ENCODE measurements at regions not wholly inside any gene's neighbourhood (a gene's known extent, or its start where the extent isn't known, plus 50 kb on each side); places are given as distances from the start of the nearest gene placed in this dataset.

DNA sequence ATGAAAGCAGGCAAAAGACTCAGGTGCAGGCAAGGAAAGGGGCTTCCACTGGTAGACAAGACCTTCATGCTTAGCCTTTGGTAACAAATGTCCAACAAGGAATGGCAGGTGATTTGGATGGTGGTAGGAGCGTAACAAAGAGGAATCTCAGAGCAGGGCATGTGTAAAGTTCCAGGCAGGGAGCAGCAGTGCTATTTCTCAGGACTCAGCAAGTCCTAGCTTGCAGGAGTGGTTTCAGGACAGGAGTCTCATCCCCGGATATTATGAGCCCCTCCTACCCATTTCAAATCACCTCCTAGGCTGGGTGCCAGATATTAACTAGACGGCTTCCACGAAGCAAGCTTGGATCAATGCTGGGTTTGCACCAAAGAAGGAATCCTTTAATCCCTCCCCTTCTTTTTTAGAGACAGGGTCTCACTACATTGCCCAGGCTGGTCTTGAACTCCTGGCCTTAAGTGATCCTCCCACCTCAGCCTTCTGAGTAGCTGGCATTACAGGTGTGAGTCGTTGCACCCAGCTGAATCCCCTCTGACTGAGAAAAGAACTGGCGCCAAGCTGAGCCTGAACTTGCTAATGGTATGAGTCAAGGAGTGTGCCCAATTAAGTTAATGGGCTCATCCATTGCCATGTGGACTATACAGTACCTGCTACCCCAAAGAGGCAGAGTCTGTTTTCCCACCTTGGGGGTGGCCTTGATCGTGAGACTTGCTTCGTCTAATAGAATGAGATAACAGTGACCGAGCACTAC is 190.3 kb downstream of the ARL4C start:
- no peak for DNase-seq (ENCODE audit: low read depth)

GRCh38 chr2:234305846-234306245 is 191.0 kb downstream of the ARL4C start:
- DNase-seq (ENCODE audit: low read depth) = no peak

DNA sequence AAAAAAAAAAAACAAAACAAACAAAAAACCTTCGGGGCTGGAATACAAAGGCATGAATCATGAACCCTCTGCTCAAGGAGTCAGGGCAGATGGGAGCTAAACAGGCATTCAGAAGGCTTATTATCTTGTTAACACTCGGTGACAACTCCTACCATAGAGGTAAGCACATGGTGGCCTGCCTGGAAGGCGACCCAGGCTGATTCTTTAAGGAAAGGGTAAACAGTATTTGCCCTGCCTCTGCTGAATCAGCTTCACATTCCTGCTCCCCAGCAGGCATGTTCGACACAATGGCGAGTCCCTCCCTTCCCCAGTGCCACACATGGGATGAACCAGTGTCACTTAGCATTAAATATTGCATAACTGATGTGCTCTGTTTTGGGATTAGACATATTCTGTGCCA is 191.9 kb downstream of the ARL4C start:
- DNase-seq (ENCODE audit: low read depth) = no peak

DNA sequence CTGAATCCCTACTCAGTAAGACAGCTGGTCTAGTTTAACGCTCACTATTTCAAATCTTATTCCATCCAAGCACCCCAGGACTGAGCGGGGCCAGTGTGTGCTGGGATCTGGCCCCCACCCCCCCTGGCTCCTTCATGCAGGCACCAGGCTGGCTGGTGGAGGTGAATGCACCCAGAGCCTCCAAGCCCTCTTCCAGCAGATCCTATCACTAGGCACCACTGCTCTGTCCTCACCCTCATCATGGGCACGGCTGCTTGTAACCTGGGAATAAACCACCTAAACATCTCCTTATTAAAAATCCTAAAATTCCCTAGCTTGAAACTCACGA is 194.3 kb downstream of the ARL4C start:
- no peak for DNase-seq (ENCODE audit: low read depth)

DNA sequence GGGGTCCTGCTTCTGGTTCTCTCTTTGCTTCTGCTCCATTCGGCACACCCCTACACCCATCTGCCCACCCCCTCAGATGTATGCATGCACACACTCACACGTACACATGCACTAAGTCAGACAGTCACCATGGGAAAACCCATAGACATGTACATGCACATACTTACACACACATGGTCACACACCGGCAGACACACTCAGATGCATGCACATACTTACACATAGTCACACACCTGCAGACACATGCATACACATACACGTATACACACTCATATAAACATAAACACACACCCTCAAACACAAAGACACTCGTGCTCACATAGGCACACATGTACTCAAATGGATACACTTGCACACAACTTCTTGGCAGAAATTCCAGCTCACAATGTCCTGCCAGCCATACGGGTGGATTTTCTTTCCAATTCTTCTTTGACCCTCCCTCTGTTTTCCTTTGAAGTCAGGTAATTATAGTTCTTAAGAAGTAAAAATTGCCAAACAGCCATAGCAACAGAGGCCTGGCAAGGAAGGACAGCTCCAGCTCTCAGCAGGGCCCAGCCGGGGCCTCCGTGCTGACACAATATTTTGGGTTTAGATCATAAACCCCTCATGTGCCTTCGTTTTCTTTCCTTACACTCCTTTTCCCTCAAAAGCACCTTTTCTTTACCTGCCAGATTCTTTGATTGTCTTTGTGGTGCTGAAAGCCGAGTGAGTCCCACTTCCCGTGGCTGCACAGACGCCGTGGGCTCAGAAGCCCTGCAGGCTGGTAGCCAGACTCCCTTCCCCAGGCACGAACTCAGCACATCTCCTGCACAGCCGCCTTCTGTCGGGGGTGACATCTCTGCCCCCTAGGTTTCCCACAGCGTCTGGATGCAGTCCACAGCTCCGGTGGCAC is 195.7 kb downstream of the ARL4C start:
- DNase-seq (ENCODE audit: low read depth) = no peak

GRCh38 chr2:234300391-234300925 is 196.4 kb downstream of the ARL4C start:
- no peak for DNase-seq (ENCODE audit: low read depth)

DNA sequence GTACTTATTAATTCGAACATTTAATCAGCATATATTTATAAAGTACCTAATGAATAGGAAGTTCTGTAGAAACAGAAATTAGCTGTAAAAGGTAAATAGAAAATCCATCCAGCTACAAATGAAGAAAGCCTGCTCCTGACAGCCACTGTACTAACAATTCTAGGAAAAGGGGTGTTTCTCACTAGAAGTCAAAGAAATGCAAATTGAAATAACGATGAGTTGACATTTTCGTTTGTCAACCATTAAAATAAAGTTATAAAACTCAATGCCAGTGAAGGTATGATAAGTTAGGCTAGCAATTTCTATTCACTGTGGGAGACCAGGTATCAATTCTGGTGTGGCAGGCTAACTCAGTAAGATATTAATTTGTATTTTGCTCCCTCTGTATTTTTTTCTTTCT is 198.0 kb downstream of the ARL4C start:
- DNase-seq (ENCODE audit: low read depth) = no peak

GRCh38 chr2:234296991-234297390 is 199.9 kb downstream of the ARL4C start:
- DNase-seq (ENCODE audit: low read depth) = no peak

GRCh38 chr2:234293973-234294372 is 202.9 kb downstream of the ARL4C start:
- no peak for DNase-seq (ENCODE audit: low read depth)

- no peak for DNase-seq (ENCODE audit: low read depth)
These were observed 204.0 kb downstream of the ARL4C start for GRCh38 chr2:234292962-234293243.

- DNase-seq (ENCODE audit: low read depth) = no peak
These were observed 204.5 kb downstream of the ARL4C start for GRCh38 chr2:234292205-234292961.

- no peak for DNase-seq (ENCODE audit: low read depth)
These were observed 205.1 kb downstream of the ARL4C start for GRCh38 chr2:234291765-234292204.

DNA sequence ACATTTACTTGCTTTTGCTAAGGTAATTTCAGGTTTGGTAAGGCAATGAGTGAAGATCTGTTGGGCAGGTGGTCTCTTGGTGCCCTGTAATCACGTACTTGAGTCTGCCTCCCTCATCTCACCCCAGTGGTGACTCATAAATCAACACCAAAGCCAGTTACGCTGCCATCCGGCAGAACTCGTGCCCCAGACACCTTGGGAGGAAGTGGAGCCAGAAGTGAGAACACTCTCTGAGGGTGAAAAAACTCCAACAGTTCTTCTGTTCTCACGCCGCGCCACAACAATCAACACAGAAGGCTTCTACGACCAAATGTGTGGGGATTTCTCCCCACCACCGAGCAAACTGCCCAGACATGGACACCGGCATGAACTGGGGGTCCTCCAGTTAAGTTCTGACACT is 206.2 kb downstream of the ARL4C start:
- no peak for DNase-seq (ENCODE audit: low read depth)

DNA sequence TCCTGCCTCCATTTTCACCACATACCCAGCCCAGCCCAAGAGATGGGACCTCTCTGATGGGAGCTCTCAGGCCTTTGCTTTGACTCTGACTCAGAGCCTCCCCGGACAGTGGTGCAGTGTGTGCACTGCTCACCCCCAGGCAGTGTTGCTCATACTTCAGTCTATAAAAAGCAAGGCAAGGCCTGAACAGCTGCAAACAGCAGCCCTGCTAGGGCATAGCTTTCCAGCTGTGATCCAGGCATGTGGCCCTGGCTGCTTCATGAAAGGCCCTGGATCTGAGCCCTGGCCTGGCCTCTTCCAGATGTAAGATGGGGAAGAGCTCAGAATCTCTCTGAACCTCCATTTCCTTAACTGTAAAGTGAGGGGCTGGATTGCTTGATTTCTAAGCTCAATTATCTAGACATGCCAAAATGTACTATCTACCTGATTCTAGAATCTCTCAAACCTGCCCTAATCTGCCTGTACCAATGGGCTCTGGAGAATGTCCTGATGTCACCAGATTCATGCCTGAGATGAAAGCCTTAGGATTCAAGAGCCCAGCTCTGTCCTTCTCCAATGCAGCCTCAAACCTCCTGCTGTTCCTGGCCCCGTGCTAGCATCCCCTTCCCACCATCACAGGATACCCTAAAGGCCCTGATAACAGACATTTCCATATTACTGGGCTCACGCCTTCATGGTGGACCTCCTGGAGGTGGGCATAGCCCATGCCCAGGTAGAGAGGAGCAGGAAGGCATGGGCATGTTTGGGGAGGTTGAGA is 206.9 kb downstream of the ARL4C start:
- peak; percentile 82 for DNase-seq (ENCODE audit: low read depth)

- no peak for DNase-seq (ENCODE audit: low read depth)
These were observed 207.9 kb downstream of the ARL4C start for GRCh38 chr2:234288974-234289455.

GRCh38 chr2:234287650-234288049 is 209.2 kb downstream of the ARL4C start:
- DNase-seq (ENCODE audit: low read depth) = no peak

- DNase-seq (ENCODE audit: low read depth) = no peak
These were observed 209.9 kb downstream of the ARL4C start for GRCh38 chr2:234286956-234287355.

- no peak for DNase-seq (ENCODE audit: low read depth)
These were observed 210.7 kb downstream of the ARL4C start for GRCh38 chr2:234286118-234286598.

GRCh38 chr2:234285541-234285940 is 211.3 kb downstream of the ARL4C start:
- DNase-seq (ENCODE audit: low read depth) = no peak

GRCh38 chr2:234279637-234280036 is 217.2 kb downstream of the ARL4C start:
- no peak for DNase-seq (ENCODE audit: low read depth)

DNA sequence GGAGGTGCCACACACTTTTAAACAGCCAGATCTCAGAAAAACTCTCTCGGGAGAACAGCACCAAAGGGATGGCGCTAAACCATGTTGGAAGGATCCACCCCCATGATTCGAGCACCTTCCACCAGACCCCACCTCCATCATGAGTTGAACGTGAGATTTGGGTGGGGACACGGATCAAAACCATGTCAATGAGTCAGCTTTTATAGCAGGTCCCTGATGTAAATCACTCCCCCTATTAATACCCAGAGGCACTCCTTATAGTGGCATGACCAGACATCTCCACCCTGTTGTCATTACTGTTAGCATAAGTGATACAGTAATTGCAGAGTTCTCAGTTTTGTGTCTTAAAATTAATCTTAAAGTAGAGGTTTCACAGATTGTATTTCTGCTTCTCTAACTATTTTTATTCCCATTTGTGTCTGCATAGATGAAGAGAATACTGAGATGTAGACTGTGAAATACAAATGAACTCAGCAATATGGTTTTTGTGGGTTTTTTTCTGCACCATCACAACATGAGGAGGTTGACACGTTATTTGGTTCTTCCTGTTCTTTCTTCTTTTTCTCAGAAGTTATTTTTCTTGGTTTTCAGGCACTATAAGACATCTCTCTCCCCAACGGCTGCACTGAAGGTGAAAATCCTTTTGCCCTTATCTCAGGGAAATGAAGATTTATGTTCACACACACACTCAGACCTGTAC is 218.2 kb downstream of the ARL4C start:
- no peak for DNase-seq (ENCODE audit: low read depth)
